Testis (tissue), 2 donors: ENCODE measurements at regions not wholly inside any gene's neighbourhood (a gene's known extent, or its start where the extent isn't known, plus 50 kb on each side); places are given as distances from the start of the nearest gene placed in this dataset.

Source experiments
- POLR2A ChIP-seq: fragments of 450-650 bp; IDR thresholded peaks from one replicate; pipeline ENCODE4 v1.6.1; 2017; ENCODE audit warnings: antibody characterized with exemption, mild to moderate bottlenecking, moderate library complexity
- TF ChIP-seq, protein P1 (sequence below), 3 experiments: fragments of 450-650 bp in 2 of 3; fragments of 200-600 bp in 1 of 3; sonication (generic) in 1 of 3; IDR thresholded peaks; one replicate each; pipeline ENCODE4 v1.5.1; 2016 to 2019; ENCODE audit warnings: antibody characterized with exemption in 3 of 3, mild to moderate bottlenecking in 2 of 3, moderate library complexity in 1 of 3

DNA sequence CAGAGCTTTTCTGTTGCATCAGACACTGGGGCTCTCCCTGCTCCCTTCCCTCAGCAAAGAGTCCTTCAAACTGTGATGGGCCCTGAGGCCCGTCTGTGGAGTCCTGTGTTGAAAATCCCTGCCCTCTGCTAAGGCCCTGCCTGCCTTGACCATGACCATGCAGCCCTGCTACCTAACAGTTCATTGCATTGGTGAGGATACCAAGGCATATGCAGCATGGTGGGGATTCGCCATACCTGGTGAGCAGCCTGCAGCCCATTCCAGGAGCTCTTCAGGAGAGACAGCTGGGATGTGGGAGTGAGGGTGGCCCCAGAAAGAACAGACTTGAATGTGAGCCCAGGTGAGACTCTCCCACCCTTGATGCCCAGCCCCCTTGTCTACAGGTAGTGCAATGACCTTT lies 70.6 kb upstream of the GSX1 start:
- TF ChIP-seq, protein P1, sequence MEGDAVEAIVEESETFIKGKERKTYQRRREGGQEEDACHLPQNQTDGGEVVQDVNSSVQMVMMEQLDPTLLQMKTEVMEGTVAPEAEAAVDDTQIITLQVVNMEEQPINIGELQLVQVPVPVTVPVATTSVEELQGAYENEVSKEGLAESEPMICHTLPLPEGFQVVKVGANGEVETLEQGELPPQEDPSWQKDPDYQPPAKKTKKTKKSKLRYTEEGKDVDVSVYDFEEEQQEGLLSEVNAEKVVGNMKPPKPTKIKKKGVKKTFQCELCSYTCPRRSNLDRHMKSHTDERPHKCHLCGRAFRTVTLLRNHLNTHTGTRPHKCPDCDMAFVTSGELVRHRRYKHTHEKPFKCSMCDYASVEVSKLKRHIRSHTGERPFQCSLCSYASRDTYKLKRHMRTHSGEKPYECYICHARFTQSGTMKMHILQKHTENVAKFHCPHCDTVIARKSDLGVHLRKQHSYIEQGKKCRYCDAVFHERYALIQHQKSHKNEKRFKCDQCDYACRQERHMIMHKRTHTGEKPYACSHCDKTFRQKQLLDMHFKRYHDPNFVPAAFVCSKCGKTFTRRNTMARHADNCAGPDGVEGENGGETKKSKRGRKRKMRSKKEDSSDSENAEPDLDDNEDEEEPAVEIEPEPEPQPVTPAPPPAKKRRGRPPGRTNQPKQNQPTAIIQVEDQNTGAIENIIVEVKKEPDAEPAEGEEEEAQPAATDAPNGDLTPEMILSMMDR (IDR thresholded peaks at IDR 0.05): no peak
- TF ChIP-seq POLR2A: no peak
